HG03342 (cell line): ENCODE measurements at regions not wholly inside any gene's neighbourhood (a gene's known extent, or its start where the extent isn't known, plus 50 kb on each side); places are given as distances from the start of the nearest gene placed in this dataset.

ENCODE experiments used
- ATAC-seq: cut with Tn5 transposase; IDR thresholded peaks from one replicate; pipeline ENCODE4 v1.9.1; 2021; ENCODE audit warnings: mild to moderate bottlenecking, moderate library complexity; ENCODE audit not compliant: unreplicated experiment

DNA sequence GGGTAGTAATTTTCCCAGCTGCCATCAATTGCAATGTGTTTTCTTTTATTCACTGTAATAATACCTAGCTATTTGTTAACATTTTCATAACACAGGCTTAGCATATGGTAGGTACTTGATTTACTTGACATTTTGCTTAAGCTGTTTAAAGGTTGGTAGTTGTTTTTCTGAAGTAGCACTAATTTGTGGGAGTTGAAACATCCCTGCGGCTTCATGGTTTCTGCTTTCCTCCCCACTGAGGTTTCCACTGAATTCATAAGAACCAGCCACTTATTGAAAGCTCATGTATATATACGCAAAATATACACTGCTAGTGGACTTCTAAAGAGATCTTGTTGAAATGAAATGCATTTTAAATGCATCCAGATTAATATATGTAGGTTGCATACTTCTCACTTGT lies 559.9 kb downstream of the TLE4 start:
- no peak for ATAC-seq

DNA sequence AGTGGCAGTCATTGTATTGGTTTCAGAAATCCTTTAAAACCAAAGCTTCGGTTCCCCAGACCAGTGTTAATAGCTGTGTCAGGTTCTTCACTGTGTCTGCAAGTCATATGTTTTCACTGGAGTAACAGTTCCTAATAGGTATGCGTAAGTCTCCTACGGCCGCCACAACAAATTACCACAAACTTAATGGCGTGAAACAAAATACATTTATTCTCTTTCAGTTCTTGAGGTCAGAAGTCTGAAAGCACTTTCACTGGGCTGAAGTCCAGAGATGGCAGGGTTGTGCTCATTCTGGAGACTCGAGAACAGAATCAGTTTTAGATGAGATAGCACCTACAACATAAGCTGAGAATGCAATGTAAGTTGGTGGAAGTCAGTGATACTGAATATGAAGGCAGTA lies 556.2 kb downstream of the TLE4 start:
- ATAC-seq = no peak

DNA sequence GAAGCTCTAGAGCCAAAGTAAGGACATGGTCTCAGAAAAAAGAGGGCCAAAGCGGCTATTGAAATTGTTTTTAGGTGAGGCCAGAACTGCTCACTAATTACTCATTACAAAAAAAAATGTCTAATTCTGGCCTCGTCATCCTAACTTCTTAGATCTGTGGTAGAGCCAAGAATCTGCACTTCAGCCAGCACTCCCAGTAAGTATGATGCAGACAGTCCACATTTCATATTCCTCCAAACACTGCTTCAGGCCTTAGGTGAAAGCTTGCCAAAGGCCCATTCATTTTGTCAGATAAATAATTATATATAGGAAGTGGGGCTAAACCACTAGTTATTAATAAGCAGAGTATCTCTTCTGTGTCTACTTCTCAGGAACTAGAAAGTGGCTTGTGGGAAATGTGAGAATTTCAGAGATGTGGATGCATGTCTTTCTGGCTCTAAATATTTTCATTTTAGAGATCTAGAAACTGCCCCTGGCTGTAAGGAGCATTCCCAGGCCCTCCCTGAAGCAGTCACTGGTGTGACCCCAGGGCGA lies 554.0 kb downstream of the TLE4 start:
- ATAC-seq = no peak

DNA sequence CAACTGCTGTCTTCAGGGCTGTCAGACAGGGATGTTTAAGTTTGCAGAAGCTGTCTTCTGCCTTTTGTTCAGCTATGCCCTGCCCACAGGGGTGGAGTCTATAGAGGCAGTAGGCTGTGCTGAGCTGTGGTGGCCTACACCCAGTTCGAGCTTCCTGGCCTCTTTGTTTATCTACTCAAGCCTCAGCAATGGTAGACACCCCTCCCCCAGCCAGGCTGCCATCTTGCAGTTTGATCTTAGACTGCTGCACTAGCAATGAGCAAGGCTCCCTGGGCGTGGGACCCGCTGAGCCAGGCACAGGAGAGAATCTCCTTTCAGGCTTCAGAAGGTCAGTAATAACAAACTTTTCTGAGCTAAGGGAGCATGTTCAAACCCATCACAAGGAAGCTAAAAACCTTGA lies 545.3 kb downstream of the TLE4 start:
- ATAC-seq = no peak

DNA sequence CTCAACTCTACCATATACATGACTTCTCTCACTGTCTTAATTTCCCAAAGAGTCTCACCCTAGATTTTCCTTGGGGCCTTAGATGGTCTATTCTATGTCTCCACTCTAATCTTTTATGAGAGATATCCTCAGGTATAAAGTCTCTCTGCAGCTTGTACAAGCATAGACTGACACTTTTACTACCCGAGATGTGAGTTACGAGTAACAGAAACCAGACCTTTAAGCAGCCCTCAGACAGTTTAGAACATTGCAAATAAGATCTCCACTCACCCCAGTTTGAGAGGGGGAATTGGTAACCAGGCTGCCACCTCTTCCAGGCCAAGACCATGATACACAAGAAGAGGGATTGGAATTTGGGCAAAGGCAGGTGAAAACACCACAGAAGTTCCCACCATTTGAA lies 542.5 kb downstream of the TLE4 start:
- no peak for ATAC-seq

DNA sequence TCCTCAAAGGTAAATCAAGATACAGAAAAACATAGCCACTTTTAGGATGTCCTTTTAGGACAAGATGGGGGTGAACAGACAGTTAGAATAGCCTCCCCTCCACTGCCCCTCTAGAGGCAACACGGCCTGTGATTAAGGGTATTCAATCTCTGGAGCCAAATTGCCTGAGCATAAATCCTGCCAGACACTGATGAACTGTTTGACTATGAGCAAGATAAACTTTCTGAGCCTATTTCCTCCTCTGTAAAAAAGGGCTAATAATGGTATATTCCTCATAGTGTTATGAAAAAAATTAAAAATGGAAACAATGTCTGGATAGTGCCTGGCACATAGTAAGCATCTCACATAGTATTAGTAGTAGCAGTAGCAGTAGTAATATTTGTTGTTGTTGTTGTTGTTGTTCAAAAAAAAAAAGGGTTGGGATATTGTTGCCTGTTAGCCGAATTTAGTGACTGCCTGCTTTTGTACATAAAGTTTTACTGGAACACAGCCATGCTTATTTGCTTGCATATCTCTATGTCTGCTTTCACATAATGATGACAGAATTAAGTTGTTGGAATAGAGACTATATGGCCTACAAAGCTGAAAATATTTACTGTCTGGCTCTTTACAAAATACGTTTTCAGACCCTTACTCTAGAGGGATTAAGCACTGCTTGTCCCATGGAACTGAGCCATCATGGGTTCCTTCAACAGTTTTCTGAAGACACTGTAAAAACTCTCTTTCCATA lies 536.3 kb downstream of the TLE4 start:
- no peak for ATAC-seq

DNA sequence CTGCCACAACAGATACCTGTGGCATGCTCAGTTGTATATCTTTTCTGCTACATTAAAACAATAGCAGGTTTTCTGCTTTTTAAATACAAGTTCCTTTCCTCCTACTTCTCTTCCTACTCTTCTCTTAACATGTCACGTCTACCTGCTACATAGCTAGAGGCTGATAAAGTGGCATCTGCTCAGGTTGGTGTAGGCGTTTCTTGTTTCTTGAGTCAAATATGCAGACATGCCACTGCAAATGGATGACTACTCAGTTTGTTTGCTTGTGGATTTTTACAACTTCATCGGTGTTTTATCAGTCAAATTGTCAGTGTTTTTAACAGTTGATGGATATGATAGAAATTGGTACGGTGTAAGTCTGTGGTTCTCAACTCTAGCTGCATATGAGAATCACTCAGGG lies 525.7 kb downstream of the TLE4 start:
- ATAC-seq = no peak

DNA sequence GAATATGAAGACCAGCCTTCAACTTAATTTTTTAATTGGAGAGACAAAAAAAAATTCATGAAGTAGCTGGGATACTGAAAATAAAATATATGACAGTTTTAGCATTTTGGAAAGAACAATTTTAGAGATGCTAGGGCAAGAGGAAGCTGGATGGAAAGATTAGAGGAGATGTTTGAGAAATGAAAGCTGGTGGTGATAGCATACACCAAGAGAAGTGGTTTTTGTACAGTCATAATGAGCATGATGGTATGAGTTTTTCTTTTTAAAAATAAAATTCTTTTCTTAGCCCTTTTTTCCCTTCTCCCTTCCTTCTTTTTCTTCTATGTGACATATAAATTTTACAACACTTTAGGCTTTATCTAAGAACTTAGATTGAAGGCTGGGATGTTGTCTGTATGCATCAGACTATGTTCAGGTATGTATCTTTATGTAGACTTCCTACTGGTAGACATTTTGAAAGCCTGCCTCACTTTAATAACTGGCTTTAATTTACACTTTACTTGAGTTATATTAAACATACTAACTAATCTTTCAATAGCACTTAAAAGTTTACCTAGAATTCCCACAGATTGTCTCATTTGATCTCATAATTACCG lies 522.5 kb downstream of the TLE4 start:
- ATAC-seq = peak; percentile 80

DNA sequence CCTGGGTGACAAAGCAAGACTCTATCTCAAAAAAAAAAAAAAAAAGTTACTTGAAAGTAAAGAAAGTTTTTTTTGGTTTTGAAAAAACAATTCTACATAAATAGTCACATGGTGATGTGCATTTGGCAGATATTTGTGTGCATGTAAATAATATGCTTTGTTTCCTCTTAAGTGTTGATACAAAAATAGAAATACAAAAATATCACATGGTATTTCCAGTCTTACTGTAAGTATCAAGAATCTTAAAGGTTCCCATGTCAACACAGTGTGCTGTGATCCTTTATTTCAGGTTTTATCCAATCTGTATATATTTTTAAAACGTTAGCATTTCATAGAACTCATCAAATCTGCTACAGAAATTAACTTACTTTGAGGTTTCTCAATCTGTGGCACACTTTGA lies 521.9 kb downstream of the TLE4 start:
- no peak for ATAC-seq

DNA sequence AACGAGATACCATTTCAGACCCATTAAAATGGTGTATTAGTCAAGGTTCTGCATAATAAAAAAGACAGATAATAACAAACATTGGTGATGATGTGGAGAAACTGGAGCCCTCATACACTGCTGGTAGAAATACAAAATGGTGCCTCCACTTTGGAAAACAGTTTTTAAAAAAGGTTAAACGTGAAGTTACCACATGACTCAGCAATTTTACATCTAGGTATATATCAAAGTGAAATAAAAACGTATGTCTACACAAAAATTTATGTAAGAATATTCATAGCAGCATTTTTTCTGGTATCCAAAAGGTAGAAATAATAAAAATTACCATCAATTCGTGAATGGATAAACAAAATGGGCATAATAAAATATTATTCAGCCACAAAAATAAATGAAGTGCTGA lies 519.8 kb downstream of the TLE4 start:
- no peak for ATAC-seq

DNA sequence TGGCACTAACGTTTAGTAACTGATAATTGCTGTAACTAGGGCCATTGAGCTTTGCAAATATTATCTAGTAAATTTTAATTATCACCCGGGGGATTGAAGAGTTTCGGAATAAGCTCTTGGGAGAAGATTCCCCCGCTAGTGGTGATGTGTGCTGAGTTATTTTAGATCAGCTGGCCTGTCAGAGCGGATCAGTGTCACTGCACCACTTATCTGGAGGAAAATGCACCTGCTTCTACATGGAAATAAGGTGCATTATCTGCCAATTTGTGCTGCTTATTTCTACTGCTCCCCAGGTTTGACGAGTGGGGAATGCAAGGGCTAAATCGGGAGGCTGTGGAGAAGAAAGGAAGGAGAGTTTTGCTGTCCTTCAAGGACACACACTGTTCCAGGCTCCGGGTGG lies 518.6 kb downstream of the TLE4 start:
- ATAC-seq = no peak

DNA sequence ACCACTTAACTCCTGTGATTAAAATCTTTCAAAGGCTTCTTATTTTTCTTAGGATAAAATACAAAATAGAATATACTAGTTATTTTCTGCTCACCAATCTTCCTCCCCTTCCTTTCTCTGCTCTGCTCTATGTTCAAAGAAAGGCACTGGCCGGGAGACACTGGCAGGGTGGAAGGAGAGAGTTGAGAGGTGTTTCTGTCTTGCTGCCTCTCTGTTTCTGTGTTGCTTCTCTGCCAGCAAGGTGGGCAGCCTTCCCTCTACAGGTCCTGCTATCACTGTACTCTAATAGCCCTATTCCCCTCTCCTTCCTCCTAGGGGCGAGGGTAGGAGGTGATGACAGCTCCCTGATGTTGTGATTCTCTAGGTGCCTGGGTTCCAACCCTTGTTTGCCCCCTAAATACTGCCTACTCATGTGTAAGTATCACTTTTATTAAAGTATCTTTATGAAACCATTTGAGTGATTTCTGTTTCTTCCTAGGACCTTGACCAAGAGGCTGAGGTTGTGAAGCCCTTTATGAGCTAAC lies 515.1 kb downstream of the TLE4 start:
- no peak for ATAC-seq

DNA sequence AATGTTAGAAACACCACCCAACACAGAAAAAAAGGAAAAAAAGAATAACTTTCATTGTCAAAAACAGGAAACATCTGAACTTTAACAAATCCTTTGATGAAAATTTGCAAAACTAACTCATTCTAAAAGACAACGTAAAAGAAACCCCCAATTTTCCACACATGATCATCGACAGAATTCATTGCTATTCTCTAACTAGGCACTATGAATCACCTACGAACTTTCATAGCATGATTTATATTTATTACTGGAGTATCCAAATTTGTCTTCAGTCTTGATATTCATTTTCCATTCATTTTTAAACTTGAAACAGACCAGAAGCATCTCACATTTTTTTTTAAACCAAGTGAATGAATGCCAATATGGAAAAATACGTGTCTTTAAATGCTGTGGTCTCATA lies 514.6 kb downstream of the TLE4 start:
- no peak for ATAC-seq

DNA sequence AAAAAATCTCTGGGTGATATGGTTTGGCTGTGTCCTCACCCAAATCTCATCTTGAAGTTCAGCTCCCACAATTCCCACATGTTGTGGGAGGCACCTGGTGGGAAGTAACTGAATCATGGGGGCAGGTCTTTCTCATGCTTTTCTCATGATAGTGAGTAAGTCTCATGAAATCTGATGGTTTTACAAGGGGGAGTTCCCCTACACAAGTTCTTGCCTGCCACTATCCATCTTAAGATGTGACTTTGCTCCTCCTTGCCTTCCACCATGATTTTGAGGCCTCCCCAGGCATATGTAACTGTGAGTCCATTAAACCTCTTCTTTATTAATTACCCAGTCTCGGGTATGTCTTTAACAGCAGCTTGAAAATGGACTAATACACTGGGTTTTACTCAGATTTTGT lies 513.9 kb downstream of the TLE4 start:
- no peak for ATAC-seq

DNA sequence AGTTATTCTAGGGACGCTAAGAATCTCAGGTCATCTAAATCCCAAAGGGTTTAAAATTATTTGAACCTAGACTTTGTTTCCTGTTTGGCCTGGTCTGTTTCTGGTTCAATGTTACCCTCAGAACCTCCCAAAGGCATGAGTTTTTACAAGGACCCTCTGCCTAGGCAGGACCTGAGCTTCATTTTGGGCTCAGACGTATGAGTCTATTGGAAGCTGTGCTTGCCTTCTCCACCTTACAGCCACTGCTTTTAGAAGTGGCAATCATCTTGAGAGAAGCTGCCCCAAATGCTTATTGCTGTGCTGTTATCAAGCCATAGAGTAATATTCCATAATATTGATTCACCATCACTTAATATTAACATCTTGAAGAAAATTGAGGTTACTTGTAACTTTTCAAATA lies 510.4 kb downstream of the TLE4 start:
- no peak for ATAC-seq

DNA sequence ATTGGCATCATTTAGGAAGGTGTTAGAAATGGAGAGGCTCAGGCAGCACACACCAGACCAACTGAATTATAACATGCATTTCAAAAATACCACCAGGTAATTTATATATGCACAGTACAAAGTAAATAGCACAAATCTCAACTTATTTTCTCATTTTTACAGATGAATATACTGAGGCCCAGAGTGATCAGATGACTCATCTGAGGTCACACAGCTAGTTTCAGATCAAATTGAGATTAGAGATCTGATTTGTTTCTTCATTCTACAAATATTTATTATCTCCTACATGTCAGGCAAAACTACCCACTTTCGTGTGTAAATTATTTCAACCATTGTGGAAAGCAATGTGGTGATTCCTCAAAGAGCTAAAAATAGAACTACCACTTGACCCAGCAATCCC lies 507.1 kb downstream of the TLE4 start:
- no peak for ATAC-seq

DNA sequence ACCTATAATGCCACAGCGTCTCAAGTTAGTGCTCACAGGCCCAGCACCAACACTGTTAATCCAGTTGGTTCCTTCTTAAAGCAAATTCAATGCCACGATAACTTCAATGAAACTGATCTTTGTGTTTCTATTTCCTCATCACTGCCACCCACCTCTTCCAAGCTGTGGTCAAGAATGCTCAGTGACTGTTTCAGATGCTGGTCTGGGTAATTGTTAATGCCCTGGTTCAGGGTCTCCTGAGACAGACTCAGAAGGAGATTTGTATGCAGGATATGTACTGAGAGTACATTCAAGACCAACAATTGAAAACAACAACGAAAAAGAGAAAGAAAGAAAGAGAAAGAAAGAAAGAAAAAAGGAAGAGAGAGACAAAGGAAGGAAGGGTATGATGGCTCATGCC lies 505.3 kb downstream of the TLE4 start:
- no peak for ATAC-seq

DNA sequence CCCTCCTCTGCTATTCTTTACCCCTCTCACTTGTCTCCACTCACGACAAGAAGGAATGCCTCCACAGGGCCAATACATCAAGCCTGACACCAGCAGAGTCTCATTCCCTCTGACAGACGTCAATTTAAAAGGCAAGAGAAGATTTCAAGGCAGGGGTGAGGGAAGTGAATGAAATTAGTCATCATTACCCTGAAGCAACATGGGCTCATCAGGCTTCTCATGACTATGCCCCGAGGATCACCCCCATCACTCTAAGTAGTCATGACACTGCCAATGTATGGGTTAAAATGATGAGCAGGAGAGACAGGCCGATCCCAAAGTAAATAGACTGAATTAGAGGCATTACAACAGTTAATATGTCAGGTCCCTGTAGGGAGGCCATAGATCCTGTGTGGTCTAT lies 504.4 kb downstream of the TLE4 start:
- no peak for ATAC-seq

DNA sequence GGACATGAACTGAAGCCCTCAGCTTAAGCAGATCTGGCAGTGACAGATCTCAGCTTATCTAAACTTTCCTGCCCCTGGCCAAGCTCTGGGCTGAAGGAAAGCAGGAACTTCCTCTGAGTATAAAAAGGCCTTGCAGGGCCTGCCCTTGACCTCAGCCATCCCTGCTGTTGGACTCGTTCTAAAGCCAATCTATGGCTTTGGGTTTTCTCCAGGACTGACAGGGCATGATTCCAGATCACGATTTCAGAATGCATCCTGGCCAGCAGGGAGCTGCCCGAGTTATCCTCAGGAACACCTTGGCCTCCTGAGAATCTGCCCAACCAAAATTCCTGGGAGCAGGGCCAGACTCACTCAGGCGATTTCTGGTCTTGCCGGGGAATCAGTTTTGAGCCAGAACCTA lies 502.7 kb downstream of the TLE4 start:
- ATAC-seq = no peak

DNA sequence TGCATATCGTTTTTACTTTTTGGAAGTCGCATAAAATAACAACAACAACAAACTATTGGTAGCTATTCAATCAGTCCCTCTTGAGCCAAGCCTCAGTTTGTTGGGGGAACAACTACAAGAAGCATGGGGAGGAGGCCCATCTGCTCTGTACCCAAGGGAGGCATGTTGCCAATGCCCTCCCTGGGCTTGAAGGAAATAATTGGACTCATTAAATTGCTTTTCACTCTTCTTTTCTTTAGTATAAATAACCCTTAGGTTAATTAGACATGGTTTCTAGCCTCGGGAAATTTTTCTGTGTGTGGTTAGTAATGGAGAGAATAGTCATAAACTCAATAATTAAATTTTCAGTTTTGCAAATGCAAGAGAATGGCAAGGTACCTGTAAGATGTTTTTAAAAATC lies 500.7 kb downstream of the TLE4 start:
- ATAC-seq = no peak

DNA sequence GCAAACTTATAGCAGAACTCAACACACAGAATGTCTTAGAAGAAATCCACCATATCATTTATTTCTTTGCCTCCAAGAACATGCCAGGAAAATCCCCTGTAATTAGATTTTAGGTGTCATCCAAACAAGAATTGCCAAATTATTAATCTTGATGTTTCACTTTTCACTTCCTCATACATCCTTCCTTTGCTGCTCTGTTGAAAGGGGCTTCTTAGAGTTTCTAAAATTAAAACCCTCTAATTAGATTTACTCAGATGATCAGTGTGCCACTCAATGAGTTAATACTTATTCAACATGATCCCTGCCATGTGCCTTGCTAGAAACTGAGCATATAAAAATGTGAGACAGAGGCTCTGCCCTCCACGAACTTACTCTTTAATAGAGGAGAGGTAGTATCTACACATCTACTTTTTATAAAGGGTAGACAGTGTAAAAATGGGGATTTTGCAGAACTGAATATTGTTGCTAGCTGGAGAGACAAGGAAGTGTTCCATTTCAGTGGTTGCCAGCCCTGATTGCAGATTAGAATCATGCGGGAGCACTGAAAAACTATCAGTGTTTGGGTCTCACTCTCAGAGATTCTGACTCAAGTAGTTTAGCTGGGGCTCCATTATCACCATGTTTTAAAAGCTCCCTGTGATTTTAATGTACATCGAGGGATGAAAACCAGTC lies 498.4 kb downstream of the TLE4 start:
- ATAC-seq = peak; percentile 51

DNA sequence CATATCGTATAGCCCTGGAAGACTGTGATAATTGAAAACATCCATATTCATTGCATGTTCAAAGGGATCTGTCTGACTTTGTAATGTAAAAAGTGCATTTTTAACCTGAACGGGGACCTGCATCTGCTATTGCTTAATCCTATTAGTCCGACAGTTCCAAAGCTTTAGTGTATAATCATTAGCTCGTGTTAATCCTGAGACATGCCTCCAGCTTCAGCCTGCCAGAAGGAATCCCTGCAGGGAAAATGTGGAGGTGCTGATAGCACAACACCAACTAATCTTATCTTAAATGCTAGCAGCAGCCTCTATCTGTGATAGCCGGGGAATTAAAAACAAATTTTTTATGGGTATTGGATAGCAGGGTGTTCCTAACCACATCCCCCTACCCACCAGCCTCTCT lies 495.2 kb downstream of the TLE4 start:
- ATAC-seq = no peak
